NCI-H2029 treated with DMSO at 0.1 percent for 48 hours (cell line): ENCODE measurements at regions not wholly inside any gene's neighbourhood (a gene's known extent, or its start where the extent isn't known, plus 50 kb on each side); places are given as distances from the start of the nearest gene placed in this dataset.

Source experiments
- DNase-seq: peaks from one replicate; lab custom pipeline; 2025; lab: John Stamatoyannopoulos, UW

DNA sequence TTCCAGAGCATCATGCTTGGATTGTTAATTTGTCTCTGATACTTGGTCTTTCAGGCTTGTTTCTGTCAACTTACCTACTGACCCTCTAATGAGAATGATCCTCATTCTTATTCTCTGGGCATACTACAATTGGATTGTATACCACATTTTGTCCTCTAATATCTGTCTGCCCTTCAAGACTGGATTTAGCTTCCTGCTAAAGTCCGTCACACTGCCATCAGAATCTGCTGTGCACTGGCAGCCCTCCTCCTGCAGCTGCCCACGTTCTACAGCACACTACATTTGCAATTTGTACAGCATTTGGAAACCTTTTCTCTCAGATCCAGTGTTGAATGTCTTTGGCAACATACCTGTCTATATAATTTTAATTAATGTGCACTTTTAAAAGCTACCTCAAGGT is 183.1 kb downstream of the ZNF330 start:
- no peak for DNase-seq

DNA sequence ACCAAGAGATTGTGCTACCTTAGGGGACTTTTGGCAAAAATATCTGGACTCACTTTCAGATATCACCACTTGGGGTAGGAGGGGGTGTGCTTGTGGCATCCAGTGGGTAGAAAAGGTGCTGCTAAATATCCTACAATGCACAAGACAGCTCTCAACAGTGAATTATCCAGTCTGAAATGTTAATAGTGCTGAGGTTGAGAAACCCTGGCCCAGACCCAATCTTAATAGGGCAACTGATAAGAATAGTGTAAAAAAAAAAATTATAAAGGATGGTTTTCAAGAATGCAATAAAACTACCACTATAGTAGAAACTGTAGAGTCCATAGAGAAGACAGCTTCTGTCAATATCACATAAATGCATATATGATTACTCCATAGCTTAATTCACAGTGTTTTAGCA is 185.5 kb downstream of the ZNF330 start:
- no peak for DNase-seq

DNA sequence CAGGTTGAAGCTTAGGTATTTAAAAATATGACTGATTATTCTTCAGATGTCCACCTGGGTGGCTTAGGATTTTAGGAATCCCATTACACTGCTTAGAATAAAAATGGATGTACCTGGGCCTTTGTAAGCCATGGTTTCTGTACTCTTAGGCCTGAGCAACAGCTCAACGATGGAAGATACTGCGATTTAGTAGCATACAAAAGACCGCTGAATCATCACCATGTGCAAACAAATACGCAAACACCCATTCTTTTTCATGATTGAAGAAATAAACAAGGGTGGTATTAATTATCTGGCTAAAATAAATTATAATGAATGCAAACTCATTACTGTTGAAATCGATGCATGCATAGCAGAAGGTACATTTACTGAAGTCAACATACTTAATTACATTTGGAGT is 188.9 kb downstream of the ZNF330 start:
- DNase-seq: no peak

DNA sequence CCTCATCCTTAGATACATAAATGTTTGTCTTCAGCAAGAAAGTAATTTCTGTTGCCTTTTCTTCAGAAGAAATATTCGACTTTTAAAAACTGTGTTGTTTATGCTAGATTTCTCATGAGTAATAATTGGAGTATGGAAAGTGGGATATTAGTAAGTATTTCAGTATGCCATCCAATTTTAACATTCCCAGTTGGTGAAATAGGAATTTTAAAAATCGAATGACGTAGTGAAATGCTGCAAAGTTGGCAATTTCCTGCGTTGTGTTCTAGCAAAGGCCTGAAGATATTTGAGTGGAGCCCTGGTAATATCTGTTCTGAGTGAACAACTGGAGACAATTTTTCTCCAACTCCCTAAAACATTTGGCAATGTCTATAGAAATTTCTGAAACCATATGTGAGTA is 190.1 kb downstream of the ZNF330 start:
- no peak for DNase-seq

DNA sequence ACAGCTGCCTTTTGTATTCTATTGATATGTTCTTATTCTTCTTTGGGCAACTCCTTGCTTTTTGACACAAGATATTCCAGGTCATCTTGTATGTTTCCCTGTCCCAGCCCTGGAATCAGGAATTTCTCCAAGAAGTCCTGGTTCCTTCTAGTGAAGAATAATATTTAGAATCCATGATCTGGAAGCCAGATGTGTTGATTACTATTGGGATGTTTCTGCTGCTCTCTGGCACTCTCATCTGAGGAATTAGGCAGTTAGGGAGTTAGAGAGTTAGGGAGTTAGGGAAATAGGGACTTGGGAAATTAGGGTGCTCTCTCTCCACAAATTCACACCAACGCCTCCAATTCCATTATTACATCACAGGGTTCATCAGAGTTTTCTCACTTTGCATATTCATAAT is 191.2 kb downstream of the ZNF330 start:
- no peak for DNase-seq

DNA sequence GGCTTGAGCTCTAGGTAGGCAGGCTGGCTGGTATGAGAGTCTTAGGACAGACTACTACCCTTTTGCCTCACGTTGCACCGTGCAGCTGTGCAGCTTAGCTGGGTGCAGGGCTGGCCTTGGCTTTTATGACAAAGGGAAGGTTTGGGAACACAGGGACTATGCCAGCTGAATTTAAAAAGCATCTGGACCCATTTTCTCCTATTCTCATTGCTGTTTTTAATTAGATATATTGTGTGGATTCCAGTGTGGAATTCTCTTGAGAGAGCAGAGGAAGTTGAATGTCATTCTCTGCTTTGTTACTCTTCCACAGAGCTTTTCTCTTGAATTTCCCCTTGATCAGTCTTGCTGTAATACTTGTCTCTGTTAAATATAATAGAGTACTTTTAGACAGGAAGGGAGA is 192.7 kb downstream of the ZNF330 start:
- DNase-seq: no peak

DNA sequence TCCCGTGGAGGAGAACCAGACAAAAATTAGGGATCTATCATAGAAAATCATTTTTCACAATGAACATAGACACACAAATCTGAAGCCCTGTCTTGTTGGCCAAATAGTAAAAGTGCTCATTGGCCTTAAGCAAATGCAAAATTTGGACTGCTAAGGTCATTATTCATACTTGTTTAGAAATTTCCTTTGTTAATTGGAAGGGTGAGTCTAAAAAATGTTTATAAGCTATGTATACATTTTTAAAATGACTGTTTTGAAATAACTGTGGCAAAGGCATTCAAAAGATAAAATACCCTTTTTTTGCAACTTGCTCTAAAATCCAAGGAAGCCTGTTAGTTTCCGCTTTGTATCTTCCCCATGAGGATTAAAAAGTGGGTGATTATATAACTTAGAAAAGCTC is 195.0 kb downstream of the ZNF330 start:
- DNase-seq: no peak

DNA sequence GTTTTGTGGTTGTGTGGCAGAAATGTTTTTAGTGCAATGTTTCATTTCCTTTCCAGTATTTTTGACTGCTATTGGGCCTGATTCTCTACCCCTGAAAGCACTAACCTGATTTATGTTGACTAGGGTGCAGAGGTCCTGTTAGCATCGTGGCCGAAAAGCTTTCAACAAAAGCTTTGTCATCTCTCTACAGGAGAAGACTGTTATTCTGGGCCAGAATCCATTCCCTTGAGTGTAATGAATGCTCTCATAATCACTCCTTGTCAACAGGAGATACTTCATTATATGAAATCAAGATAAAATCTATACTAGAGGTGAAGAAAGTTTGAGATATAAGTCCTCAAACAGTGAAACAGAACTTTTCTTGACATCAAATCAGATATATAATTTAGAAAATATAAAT is 195.5 kb downstream of the ZNF330 start:
- no peak for DNase-seq

DNA sequence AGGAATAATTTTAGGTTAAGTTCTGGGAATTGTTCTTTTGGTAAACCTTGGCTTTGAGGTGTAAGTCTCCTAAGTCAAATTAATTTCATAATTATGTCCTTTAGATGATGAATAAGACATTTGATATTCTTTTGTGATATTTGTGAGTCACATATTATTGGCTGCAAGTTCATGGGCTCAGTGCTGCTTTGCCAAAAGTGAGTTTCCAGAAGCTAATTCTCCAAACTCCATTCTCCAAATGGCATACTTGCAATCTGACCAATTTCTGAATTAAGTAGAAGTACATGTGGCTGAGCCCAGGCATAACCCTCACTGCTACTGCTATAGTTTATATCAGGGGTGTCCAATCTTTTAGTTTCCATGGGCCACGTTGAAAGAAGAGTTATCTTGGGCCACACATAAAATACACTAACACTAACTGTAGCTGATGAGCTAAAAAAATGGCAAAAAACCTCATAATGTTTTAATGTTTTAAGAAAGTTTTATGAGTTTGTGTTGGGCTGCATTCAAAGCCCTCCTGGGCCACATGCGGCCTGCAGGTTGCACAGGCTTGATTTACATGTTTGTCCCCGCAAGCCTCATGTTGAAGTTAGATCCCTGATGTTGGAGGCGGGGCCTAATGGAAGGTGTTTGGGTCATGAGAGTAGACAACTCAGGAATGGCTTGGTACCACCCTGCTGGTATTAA is 196.1 kb downstream of the ZNF330 start:
- DNase-seq: no peak

DNA sequence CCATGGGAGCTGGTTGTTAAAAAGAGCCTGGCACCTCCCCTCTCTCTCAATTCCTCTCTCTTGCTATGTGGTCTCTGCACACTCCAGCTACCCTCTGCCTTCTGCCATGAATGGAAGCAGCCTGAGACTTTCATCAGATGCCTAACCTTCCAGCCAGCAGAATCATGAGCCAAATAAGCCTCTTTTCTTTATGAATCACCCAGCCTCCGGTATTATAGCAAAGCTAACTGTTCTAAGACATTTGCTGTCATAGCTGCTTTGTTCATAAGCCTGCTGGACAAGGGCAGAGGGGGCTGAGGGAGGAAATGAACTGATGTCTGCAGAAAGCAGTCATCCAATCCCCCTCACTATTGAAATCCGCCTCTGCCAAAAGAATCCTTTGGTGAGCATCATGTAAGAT is 196.7 kb downstream of the ZNF330 start:
- no peak for DNase-seq

DNA sequence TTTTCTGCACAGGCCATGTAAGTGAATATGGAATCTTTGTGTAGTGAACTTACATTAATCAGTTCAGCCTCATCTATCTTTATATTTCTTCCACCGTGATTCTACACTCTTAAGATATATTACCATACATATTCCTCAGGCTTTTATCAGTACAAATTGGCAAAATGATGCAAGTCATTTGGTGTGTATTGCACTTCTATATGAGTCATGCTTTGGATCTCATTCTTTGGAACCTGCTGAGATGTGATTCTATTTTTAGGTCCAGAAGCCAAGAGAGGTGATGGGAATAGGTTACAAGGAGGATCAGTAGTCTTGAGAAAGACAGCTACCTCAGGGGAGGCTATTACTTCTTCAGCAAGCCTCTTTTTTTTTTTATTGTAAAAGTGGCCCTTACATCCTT is 204.4 kb downstream of the ZNF330 start:
- DNase-seq: no peak

DNA sequence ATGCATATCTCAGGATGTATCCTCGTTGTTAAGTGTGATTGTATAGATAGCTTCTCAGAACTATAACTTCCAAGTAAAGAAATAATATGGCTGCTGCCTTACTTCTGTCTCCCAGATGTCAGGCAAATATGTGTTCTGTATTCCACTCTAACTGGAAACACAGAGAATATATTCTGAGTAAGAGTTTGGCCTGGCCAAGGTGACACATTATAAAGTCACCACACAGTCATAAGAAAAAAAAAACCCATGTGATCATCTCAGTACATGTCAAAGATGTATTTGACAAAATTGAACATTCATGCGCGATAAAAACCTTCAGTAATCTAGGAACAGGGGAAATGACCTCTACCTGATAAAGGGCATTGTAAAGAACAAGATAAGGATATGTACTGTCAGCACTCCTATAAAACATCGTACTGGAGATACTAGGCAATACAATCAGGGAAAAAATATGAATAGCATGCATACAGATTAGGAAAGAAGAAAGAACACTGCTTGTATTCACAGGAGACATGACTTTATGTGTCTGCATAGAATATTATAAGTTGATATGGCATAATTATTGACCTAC is 207.1 kb downstream of the ZNF330 start:
- no peak for DNase-seq

DNA sequence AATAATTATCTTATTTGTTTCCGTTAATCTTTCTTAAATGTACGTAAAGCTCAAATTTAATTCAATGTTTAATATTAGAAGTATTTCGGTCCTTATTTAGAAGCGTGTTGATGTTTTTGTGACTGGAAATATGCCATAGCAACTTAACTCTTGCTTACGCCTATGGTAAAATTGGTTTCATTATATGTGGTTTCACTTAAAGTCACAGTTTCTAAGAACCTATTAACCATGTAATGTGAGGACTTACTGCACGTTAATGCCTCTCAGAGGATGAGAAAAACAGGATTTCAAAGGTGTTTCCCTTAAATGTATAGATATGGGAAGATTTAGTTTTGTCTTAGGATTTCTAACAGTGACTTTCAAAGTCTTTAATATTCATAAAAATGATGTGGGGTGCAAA is 206.4 kb upstream of the IL15 start:
- DNase-seq: no peak

DNA sequence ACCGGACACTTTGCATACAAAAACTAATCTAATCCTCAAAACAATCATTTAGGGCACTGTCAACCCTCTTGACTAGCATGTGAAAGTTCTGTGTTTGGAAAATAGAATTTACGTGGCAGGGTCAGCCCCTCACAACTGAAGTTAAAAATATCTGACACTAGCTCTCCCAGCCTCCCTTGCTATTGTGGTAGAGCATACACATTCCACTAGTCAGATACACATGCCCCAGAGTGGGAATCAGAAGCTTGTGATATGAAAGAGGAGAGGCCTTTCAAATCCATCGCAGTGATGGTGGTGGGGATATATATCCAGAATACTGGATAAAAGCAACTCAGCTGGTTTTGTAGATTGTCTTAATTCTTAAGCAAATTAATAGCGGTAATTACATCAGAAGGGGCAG is 205.7 kb upstream of the IL15 start:
- no peak for DNase-seq

DNA sequence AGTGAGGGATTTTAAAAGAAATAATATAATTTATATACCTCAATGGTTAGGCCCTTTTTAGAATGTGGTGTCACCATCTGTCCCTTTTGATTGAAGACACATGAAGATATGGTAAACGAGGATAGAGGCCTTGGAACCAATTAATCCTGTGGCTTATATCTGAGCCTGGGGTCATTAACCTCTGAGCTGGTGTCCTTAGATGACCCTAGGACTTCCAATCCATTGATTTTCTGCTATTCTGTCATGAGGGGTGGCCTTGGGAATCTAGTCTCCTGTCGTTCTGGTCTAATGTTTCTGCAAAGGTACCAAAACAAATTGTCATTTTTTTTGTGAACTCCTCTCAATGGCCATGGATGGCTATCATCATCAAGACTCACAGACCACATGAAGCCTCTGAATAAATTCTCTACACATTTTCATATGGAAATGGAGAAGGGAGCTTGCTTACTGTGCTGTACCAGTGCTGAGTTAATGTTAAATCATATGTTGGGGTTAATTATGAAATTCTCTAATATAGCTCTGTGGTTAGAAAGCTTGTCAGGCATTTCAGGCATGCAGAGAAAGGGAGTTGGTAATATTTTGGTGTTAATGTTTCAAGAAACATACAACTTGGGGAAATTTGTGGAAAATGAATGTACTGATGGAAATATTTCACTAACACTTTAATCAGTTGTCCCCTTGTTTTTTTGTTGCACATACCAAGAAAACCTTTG is 204.2 kb upstream of the IL15 start:
- no peak for DNase-seq

DNA sequence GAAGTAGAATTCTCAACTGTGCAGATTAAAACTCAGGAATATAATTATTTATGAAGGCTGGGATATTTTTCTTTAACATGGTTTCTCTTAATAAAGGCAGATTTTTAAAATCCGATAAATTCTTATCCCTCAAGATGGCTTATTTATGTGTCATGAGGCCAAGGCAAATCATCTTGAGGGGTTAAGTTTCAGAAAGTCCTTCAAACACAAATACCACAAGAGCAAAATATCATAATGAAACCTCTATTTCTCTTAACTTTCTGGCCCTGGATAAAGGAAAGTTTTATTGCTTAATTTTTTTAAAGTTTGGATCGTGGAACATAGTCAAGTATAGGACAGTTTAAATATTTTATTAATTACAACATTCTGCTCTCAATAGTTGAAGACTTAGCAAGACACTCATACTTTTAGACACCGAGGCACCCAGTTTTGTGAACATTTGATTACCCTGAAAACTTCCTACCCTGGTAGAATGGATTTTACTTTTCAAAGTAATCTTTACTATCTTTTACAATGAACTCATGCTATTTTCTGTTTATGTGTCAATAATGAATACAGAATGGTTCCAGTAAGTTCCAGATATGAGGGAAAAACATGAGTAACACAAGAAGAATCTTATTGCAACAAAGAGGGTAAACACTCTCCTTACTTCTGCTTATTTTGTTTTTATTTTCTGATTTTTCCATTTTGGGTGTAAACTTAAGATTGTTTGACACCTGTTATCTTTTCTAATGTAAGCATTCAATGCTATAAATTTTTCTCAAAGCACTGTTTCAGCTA is 200.7 kb upstream of the IL15 start:
- no peak for DNase-seq

DNA sequence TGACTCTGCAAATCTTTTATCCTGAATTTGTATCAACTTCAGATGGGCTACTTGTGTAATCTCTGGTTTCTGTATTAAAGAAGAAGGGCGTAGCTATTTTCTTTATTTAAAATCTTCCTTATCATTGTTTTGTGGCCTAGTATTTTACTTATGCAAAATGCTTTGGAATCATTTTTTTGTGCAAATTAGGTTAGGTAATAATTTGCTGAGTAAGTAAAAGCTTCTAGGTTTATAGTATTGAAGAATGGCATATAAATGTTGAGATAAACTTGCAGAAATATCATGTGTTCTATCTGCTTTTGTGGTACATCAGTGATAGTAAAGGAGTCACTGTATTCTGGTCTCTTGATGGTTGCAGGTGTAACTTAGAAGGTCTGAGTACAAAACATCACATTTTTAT is 197.2 kb upstream of the IL15 start:
- no peak for DNase-seq

DNA sequence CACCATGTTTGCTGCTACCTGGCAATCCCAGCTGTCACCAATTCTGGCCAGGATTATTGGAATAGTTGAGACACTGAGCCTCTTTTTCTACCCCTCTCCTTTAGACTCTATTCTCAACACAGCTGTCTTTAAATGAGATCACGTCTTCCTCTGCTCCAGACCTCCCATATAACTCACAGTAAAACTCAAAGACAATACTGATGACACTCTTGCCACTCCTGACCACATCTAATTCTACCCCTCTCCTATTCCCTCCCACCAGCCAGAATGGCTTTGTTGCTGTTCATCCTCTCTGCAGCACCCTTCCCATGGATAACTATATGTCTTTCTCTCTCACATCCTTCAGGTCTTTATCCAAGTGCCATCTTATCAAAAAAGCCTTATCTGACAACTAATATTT is 188.6 kb upstream of the IL15 start:
- DNase-seq: no peak

DNA sequence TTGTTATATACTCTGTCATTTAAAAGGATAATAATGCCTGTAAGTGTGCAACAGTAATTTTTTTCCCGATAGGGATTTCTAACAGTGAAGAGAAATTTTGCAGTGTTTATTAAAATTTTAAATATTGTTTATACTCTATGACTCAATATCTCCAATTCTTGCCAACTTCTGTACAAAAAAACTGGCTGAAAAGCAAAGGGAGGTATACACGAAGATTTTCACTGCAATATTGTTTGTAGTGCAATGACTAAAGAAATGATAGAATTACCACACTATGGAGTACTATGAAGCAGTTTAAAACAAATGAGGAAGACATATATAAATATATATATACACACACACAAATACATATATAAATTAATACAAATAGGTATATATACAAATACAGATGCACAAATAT is 187.9 kb upstream of the IL15 start:
- DNase-seq: no peak

DNA sequence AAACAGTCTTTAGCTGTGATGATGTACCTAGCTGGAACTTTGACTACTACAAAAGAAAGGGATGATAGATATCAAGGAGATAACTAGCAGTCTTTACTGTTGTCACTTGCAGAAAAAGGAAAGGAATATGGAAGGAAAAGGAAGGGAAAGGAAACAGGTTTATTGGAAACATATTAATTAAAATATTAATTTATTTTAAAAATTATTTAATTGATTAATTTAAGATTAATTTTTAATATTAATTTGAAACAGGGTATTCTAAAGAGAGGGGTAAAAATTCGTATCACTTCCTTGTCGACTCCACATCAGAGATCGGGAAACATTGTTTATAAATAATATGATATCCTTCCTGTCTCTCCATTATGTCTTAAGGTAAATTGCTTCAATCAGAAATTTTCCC is 186.5 kb upstream of the IL15 start:
- no peak for DNase-seq

DNA sequence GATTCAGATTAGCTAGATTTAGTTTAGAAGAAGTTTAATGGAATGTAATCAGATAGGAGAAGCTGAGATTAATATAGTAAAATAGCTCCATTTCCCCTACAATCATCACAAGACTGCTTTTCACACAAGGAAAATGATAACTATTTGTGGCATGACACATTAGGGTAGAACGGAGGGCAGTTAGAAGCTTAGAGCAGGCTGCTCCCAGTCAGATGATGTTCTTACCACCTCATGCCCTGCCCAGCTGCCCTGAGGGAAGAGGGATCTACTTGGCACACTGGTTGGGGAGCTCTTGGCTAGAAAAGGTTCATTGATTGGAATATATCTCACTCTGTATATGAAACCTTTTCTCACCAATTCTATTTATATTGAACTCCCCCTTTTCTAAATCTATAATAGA is 180.7 kb upstream of the IL15 start:
- no peak for DNase-seq

DNA sequence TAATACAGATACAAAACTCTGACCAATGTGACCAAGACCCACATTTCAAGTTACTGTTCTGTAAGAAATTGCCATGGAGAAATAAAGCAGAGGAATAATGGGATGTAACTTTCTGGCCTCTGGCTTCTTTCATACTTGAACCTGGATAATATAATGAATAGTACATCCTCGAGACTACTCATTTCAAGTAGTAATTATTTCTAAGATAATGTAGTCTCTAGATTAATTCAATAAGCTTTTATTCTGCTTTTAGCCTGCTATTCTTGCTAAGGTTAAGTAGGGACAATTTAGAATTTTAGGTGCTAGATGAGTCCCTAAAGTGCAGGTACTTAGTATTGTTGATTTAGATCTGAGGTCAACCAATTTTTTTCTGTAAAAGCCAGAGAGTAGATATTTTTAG is 178.7 kb upstream of the IL15 start:
- no peak for DNase-seq

DNA sequence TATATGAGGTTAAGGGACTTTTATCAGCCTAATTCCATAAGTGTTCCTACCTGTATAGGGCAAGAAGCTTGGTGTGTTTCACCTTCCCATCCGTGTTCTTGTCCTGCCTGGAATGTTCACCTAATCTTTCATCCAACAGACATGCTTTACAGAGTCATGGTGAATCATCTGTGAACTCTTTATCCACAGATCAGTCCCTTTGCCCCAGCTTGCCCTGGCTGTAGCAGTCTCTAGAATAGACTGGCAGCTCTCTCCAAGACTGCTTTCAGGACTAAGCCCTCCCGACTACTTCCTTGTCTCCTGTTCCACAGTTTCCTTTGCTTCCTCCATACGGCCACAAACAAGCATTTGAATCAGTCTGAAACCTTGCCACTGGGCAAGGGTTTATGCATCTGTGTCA is 177.9 kb upstream of the IL15 start:
- DNase-seq: no peak
